OCI-LY7 (cell line): ENCODE measurements at regions not wholly inside any gene's neighbourhood (a gene's known extent, or its start where the extent isn't known, plus 50 kb on each side); places are given as distances from the start of the nearest gene placed in this dataset.
"Not testable (repeated sequence)": the region's sequence is repeated elsewhere in the genome, so short reads cannot be mapped to it uniquely, and the experiment has no call there.

Experiments
- CTCF ChIP-seq: fragments of 200-600 bp; sonication (generic); conservative IDR thresholded peaks from 2 replicates; pipeline ENCODE4 v1.5.1; 2014; ENCODE audit warnings: mild to moderate bottlenecking, antibody characterized with exemption, low read length, moderate library complexity, mixed read lengths
- EZH2phosphoT487 ChIP-seq: fragments of 200-600 bp; sonication (generic); IDR thresholded peaks from 2 replicates; pipeline ENCODE4 v1.6.1; 2018; ENCODE audit warnings: low read depth, borderline replicate concordance, mild to moderate bottlenecking, mixed run types, antibody characterized with exemption, low read length, moderate library complexity, mixed read lengths

- TF ChIP-seq CTCF, EZH2phosphoT487: not testable (repeated sequence)
These were observed 149.1 kb downstream of the MYCN start for GRCh38 chr2:16089491-16089890.
